GM19025 (cell line): ENCODE measurements at regions not wholly inside any gene's neighbourhood (a gene's known extent, or its start where the extent isn't known, plus 50 kb on each side); places are given as distances from the start of the nearest gene placed in this dataset.
"Not testable (repeated sequence)": the region's sequence is repeated elsewhere in the genome, so short reads cannot be mapped to it uniquely, and the experiment has no call there.

Source experiments
- ATAC-seq: cut with Tn5 transposase; IDR thresholded peaks from one replicate; pipeline ENCODE4 v1.9.1; 2021; ENCODE audit warnings: mild to moderate bottlenecking, low read depth, moderate library complexity; ENCODE audit not compliant: unreplicated experiment

GRCh38 chr5:39648085-39648847 is 223.5 kb upstream of the DAB2 start:
- ATAC-seq = no peak

DNA sequence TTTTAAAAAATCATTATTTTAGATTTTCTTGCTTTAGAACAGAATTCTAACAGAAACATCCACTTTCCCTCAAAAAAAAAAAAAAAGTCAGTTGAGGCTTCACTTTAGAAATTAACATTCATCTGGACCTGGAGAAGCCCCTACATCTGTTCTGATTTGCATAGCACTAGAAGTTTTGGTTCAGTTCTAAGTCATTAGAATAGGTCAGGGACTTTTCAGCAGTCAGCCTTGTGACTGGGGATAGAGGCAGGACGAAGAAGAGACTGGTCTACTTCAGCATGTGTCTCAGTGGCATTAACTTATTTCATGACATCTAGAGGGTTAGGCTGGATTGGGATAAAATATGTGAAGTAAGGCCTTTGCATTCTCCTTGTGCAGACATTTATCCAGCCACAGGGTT is 215.8 kb upstream of the DAB2 start:
- ATAC-seq = peak; percentile 99

DNA sequence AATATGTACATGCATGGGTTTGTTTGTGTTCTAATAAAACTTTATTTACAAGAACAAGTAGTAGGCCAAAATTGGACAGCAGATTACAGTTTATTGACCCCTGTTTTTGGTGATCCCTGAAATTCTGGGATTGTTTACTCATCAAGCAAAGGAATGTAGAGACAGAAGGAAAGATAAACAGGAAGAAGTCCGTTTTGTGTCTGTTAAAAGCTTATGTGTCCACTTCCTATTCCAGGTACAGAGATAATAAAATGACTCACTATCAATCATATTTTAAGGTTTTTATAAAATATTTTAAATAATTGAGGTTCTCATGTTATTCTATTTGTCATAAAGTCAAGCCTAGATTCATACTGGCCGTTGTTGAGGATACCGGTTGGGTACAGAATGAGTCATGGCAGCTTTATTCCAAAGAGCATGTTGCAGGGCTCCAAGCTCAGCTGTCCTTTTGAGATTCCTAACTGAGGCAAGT is 214.9 kb upstream of the DAB2 start:
- no peak for ATAC-seq

- ATAC-seq = no peak
Observed at GRCh38 chr5:39638813-39639212, 214.0 kb upstream of the DAB2 start.

DNA sequence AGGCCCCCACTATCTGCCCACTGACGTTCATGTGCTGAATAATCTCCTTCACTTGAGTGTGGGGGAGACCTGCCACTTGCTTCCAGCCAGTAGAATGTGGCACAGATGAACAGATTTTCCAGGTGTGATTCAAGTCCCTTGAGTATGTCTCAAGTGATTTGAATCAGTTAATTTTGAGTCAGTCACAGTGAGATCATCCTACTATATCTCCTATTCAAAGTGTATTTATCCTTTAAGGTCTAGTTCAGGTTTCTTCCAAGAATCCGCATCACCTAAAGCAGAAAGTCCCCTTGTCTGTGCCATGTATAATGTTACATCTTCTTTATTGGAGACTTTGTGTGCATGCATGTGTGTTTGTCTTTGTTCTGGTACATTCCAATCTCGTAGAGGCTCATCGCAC is 208.3 kb upstream of the DAB2 start:
- no peak for ATAC-seq

GRCh38 chr5:39631958-39632357 is 207.2 kb upstream of the DAB2 start:
- ATAC-seq = no peak

- no peak for ATAC-seq
Observed at GRCh38 chr5:39629946-39630345, 205.2 kb upstream of the DAB2 start.

DNA sequence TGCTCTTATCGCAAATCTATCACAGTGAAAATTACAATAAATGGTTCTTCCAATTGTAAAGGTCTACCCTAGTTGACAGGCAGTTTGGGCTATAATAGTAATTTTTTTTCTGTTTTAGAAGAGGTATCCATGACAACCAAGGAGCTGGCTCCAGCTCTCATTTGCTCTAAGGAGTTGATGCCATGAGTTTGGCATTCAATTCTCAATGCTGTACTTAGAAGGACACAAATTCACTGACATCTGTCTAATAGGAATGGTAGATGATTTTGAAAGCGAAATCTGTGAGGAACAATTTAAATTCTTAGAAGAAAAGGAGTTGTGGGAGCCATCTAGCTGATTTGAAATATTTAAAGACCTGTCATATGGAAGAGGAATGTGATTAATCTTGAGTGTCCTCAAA is 203.6 kb upstream of the DAB2 start:
- ATAC-seq = no peak

DNA sequence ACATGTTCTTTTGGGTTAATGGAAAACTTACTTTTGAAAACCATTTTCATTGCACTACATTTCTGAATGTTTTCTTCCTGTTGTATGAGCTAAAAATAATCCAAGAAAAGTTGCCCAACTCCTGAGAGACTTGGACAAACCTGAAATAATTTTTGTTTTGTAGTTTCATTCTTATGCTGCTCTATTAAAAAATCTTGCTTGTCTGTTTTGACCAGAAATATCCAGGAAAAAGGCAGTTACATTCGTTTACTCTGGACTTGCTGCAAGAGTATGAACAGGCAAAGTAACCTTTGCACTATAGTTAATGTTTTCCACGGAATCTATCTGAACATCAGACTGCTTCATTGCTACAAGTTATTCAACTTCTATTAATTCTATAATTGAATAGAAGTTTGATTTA is 200.1 kb upstream of the DAB2 start:
- no peak for ATAC-seq

- peak; percentile 75 for ATAC-seq
Observed at GRCh38 chr5:39624268-39624886, 199.6 kb upstream of the DAB2 start.

DNA sequence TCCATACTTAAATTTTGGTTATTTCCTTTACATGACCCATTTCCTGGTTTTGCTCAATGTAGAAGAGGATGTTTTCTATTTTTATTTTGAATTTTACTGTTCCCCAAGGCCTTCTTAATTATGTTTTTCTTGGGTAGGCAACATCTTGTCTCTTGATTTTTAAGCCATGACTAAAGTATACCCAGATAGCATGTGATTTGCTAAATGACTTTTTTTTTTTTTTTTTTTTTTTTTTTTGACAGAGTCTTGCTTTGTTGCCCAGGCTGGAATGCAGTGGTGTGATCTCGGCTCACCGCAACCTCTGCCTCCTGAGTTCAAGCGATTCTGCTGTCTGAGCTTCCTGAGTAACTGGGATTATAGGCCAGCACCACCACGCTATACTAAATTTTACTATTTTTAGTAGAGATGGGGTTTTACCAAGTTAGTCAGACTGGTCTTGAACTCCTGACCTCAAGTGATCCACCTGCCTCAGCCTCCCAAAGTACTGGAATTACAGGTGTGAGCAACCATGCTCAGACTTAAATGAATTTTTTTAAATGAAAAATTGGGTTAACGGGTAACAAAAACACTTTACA is 198.6 kb upstream of the DAB2 start:
- ATAC-seq = no peak

- no peak for ATAC-seq
Observed at GRCh38 chr5:39622281-39622680, 197.5 kb upstream of the DAB2 start.

DNA sequence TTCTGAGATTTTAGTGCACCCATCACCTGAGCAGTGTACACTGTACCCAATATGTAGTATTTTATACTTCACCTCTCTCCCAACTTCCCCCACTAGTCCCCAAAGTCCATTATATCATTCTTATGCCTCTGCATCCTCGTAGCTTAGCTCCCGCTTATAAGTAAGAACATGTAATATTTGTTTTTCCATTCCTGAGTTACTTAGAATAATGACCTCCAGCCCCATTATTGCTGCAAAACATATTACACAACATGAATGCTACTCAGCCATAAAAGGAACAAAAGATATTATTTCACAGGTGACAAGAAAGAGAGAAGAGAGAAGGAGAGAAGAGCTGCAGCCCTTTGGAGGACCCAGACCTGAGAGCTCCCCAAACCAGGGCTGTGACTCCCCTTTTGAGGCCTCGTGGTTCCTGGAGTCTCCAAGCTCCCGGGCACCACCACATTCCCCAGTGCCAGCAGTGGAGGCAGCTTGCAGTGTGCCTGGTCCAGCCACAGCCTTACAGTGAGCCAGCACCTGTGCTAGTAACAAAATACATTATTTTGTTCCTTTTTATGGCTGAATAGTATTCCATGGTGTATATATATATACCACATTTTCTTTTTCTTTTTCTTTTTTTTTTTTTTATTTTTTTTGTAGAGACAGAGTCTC is 194.5 kb upstream of the DAB2 start:
- ATAC-seq = no peak

GRCh38 chr5:39618391-39618790 is 193.6 kb upstream of the DAB2 start:
- ATAC-seq = no peak

GRCh38 chr5:39616131-39616530 is 191.4 kb upstream of the DAB2 start:
- ATAC-seq = no peak

- not testable (repeated sequence) for ATAC-seq
Observed at GRCh38 chr5:39611076-39611475, 186.3 kb upstream of the DAB2 start.

- ATAC-seq = no peak
Observed at GRCh38 chr5:39608024-39608423, 183.2 kb upstream of the DAB2 start.

DNA sequence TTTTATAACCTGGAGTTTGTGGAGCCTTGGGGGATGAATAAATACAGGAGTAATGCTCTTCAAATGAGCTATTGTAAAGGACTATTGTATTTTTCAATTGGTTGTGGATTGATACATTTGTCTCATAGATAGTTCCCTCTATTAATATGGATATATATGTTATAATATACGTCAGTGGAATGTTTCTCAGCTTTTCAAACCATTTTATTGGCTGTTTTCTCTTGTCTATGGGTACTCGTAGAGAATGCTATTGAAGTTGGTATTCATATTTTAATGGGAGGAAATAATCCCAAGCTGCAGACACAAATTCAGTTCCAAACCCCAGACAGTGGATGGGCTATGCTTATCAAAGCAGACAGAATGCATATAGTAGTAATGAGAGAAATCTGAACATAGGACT is 181.8 kb upstream of the DAB2 start:
- ATAC-seq = no peak

GRCh38 chr5:39605588-39606575 is 181.1 kb upstream of the DAB2 start:
- no peak for ATAC-seq

GRCh38 chr5:39605145-39605544 is 180.4 kb upstream of the DAB2 start:
- no peak for ATAC-seq
